ENCODE measurements at regions not wholly inside any gene's neighbourhood (a gene's known extent, or its start where the extent isn't known, plus 50 kb on each side); places are given as distances from the start of the nearest gene placed in this dataset.
A peak's percentile ranks its signal among the peaks of the same experiment; 100 is the strongest.

GRCh38 chr15:57816599-57816998 lies 110.1 kb downstream of the POLR2M start:
- in situ Hi-C loops (cut with HindIII; ENCODE audit: low pct_unique_long_range_greater_than_20kb, low sequenced_read_pairs): no loop called here
- DNase-seq (ENCODE audit: low read depth): no peak

- no peak for DNase-seq (ENCODE audit: low read depth)
Measured at GRCh38 chr15:57819646-57820045, 113.1 kb downstream of the POLR2M start.

GRCh38 chr15:57820119-57820518 lies 113.6 kb downstream of the POLR2M start:
- in situ Hi-C loops (cut with HindIII; ENCODE audit: low pct_unique_long_range_greater_than_20kb, low sequenced_read_pairs): no loop called here
- DNase-seq (ENCODE audit: low read depth): no peak

More at GRCh38 chr15:57819646-57820045, 113.1 kb downstream of the POLR2M start:
- in situ Hi-C loops (cut with HindIII; ENCODE audit: low pct_unique_long_range_greater_than_20kb, low sequenced_read_pairs): no loop called here

- DNase-seq (ENCODE audit: low read depth): no peak
- in situ Hi-C loops (cut with HindIII; ENCODE audit: low pct_unique_long_range_greater_than_20kb, low sequenced_read_pairs): no loop called here
Measured at GRCh38 chr15:57821826-57822225, 115.3 kb downstream of the POLR2M start.

- in situ Hi-C loops (cut with HindIII; ENCODE audit: low pct_unique_long_range_greater_than_20kb, low sequenced_read_pairs): no loop called here
- no peak for DNase-seq (ENCODE audit: low read depth)
Measured at GRCh38 chr15:57823325-57823882, 116.9 kb downstream of the POLR2M start.

- in situ Hi-C loops (cut with HindIII; ENCODE audit: low pct_unique_long_range_greater_than_20kb, low sequenced_read_pairs): no loop called here
- DNase-seq (ENCODE audit: low read depth): no peak
Measured at GRCh38 chr15:57824186-57824585, 117.7 kb downstream of the POLR2M start.

GRCh38 chr15:57827021-57827420 lies 120.5 kb downstream of the POLR2M start:
- in situ Hi-C loops (cut with HindIII; ENCODE audit: low pct_unique_long_range_greater_than_20kb, low sequenced_read_pairs): no loop called here
- no peak for DNase-seq (ENCODE audit: low read depth)

- in situ Hi-C loops (cut with HindIII; ENCODE audit: low pct_unique_long_range_greater_than_20kb, low sequenced_read_pairs): no loop called here
- DNase-seq (ENCODE audit: low read depth): no peak
Measured at GRCh38 chr15:57827971-57828370, 121.5 kb downstream of the POLR2M start.

- in situ Hi-C loops (cut with HindIII; ENCODE audit: low pct_unique_long_range_greater_than_20kb, low sequenced_read_pairs): no loop called here
- no peak for DNase-seq (ENCODE audit: low read depth)
Measured at GRCh38 chr15:57832183-57832582, 125.7 kb downstream of the POLR2M start.

- DNase-seq (ENCODE audit: low read depth): no peak
- in situ Hi-C loops (cut with HindIII; ENCODE audit: low pct_unique_long_range_greater_than_20kb, low sequenced_read_pairs): no loop called here
Measured at GRCh38 chr15:57835119-57835518, 128.6 kb downstream of the POLR2M start.

GRCh38 chr15:57849317-57849716 lies 142.8 kb downstream of the POLR2M start:
- no peak for DNase-seq (ENCODE audit: low read depth)
- in situ Hi-C loops (cut with HindIII; ENCODE audit: low pct_unique_long_range_greater_than_20kb, low sequenced_read_pairs): no loop called here

GRCh38 chr15:57854531-57854930 lies 148.0 kb downstream of the POLR2M start:
- no peak for DNase-seq (ENCODE audit: low read depth)
- in situ Hi-C loops (cut with HindIII; ENCODE audit: low pct_unique_long_range_greater_than_20kb, low sequenced_read_pairs): no loop called here

- in situ Hi-C loops (cut with HindIII; ENCODE audit: low pct_unique_long_range_greater_than_20kb, low sequenced_read_pairs): no loop called here
Measured at GRCh38 chr15:57857871-57858270, 151.4 kb downstream of the POLR2M start.

GRCh38 chr15:57859130-57859685 lies 152.7 kb downstream of the POLR2M start:
- in situ Hi-C loops (cut with HindIII; ENCODE audit: low pct_unique_long_range_greater_than_20kb, low sequenced_read_pairs): no loop called here
- DNase-seq (ENCODE audit: low read depth): no peak

More at GRCh38 chr15:57857871-57858270, 151.4 kb downstream of the POLR2M start:
- no peak for DNase-seq (ENCODE audit: low read depth)

GRCh38 chr15:57861034-57861638 lies 154.6 kb downstream of the POLR2M start:
- in situ Hi-C loops (cut with HindIII; ENCODE audit: low pct_unique_long_range_greater_than_20kb, low sequenced_read_pairs): no loop called here
- DNase-seq (ENCODE audit: low read depth): peak; percentile 33

GRCh38 chr15:57861815-57862586 lies 155.5 kb downstream of the POLR2M start:
- DNase-seq (ENCODE audit: low read depth): peak; percentile 9
- in situ Hi-C loops (cut with HindIII; ENCODE audit: low pct_unique_long_range_greater_than_20kb, low sequenced_read_pairs): no loop called here

GRCh38 chr15:57862761-57863160 lies 156.2 kb downstream of the POLR2M start:
- in situ Hi-C loops (cut with HindIII; ENCODE audit: low pct_unique_long_range_greater_than_20kb, low sequenced_read_pairs): no loop called here
- no peak for DNase-seq (ENCODE audit: low read depth)

- in situ Hi-C loops (cut with HindIII; ENCODE audit: low pct_unique_long_range_greater_than_20kb, low sequenced_read_pairs): no loop called here
- no peak for DNase-seq (ENCODE audit: low read depth)
Measured at GRCh38 chr15:57865294-57865693, 158.8 kb downstream of the POLR2M start.

GRCh38 chr15:57866149-57866736 lies 159.7 kb downstream of the POLR2M start:
- in situ Hi-C loops (cut with HindIII; ENCODE audit: low pct_unique_long_range_greater_than_20kb, low sequenced_read_pairs): no loop called here
- DNase-seq (ENCODE audit: low read depth): peak; percentile 8

All from Caki2 (cell line).